MM.1S (cell line): ENCODE measurements at regions not wholly inside any gene's neighbourhood (a gene's known extent, or its start where the extent isn't known, plus 50 kb on each side); places are given as distances from the start of the nearest gene placed in this dataset.

Source experiments
- EZH2phosphoT487 ChIP-seq: fragments of 300-600 bp; sonication (generic); IDR thresholded peaks from 2 replicates; pipeline ENCODE4 v1.6.1; 2018; ENCODE audit warnings: antibody characterized with exemption, low read length
- TF ChIP-seq, protein P1 (sequence below): fragments of 300-600 bp; sonication (generic); IDR thresholded peaks from 2 replicates; pipeline ENCODE4 v1.5.1; 2016; ENCODE audit warnings: antibody characterized with exemption, low read length, mixed read lengths

DNA sequence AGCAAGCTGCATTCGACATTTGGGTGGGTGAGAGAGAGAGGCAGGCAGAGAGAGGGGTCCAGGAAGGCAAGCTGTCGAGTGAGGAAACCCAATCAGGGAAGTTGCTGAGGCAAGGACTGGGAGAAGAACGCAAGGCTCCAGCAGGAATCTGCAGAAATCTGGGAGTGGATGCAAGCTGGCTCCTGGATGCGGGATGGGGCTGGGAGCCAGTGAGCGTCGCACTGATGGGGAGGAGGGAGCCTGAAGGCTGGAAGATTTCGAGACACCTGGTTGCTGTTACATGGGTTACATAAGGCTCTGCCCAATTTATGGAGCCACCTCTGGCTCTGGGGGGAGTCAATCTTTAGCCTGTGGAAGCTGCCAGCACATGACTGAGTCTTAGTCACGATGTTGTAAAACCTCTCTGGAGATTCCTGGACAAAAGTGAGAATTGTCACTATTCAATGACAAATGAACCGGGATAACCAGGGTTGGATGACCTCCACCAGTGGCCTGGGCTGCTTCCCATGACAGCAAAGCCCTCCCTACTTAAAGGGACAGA lies 51.1 kb upstream of the ADRB1 start:
- TF ChIP-seq, protein P1, sequence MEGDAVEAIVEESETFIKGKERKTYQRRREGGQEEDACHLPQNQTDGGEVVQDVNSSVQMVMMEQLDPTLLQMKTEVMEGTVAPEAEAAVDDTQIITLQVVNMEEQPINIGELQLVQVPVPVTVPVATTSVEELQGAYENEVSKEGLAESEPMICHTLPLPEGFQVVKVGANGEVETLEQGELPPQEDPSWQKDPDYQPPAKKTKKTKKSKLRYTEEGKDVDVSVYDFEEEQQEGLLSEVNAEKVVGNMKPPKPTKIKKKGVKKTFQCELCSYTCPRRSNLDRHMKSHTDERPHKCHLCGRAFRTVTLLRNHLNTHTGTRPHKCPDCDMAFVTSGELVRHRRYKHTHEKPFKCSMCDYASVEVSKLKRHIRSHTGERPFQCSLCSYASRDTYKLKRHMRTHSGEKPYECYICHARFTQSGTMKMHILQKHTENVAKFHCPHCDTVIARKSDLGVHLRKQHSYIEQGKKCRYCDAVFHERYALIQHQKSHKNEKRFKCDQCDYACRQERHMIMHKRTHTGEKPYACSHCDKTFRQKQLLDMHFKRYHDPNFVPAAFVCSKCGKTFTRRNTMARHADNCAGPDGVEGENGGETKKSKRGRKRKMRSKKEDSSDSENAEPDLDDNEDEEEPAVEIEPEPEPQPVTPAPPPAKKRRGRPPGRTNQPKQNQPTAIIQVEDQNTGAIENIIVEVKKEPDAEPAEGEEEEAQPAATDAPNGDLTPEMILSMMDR, result no peak
- no peak for TF ChIP-seq EZH2phosphoT487
